Activated CD4-positive, alpha-beta T cell treated with anti-CD3 and anti-CD28 coated beads, Interleukin-2, Interleukin-4, amounts not matched to agents 100 ng/mL and 50 ng/mL, durations not matched to agents 16 hours and 8 hours (primary cell): ENCODE measurements at regions not wholly inside any gene's neighbourhood (a gene's known extent, or its start where the extent isn't known, plus 50 kb on each side); places are given as distances from the start of the nearest gene placed in this dataset.
"Not testable (repeated sequence)": the region's sequence is repeated elsewhere in the genome, so short reads cannot be mapped to it uniquely, and the experiment has no call there.

Experiments used
- DNase-seq: peaks from one replicate; pipeline ENCODE4 v3.0.0-alpha.2; 2020; ENCODE audit warnings: low spot score

- DNase-seq: no peak
These were observed 137.8 kb upstream of the RAB4A start for GRCh38 chr1:229133151-229133550.

- no peak for DNase-seq
These were observed 137.1 kb upstream of the RAB4A start for GRCh38 chr1:229133811-229134210.

- DNase-seq: not testable (repeated sequence)
These were observed 136.3 kb upstream of the RAB4A start for GRCh38 chr1:229134381-229135217.

GRCh38 chr1:229135773-229136172 lies 135.1 kb upstream of the RAB4A start:
- no peak for DNase-seq

- DNase-seq: no peak
These were observed 134.1 kb upstream of the RAB4A start for GRCh38 chr1:229136822-229137221.

- no peak for DNase-seq
These were observed 133.6 kb upstream of the RAB4A start for GRCh38 chr1:229137271-229137670.

GRCh38 chr1:229138058-229138457 lies 132.9 kb upstream of the RAB4A start:
- no peak for DNase-seq

- peak; percentile 30 for DNase-seq
These were observed 131.4 kb upstream of the RAB4A start for GRCh38 chr1:229139331-229140118.

- DNase-seq: no peak
These were observed 130.9 kb upstream of the RAB4A start for GRCh38 chr1:229140119-229140396.

- DNase-seq: no peak
These were observed 129.6 kb upstream of the RAB4A start for GRCh38 chr1:229141271-229141670.

GRCh38 chr1:229141689-229142377 lies 129.1 kb upstream of the RAB4A start:
- no peak for DNase-seq

- DNase-seq: no peak
These were observed 128.4 kb upstream of the RAB4A start for GRCh38 chr1:229142471-229142870.

GRCh38 chr1:229146647-229147046 lies 124.3 kb upstream of the RAB4A start:
- no peak for DNase-seq

- no peak for DNase-seq
These were observed 123.8 kb upstream of the RAB4A start for GRCh38 chr1:229147072-229147471.

GRCh38 chr1:229148041-229148671 lies 122.8 kb upstream of the RAB4A start:
- no peak for DNase-seq

- no peak for DNase-seq
These were observed 122.2 kb upstream of the RAB4A start for GRCh38 chr1:229148743-229149142.

GRCh38 chr1:229149435-229149834 lies 121.5 kb upstream of the RAB4A start:
- DNase-seq: no peak

GRCh38 chr1:229150518-229150917 lies 120.4 kb upstream of the RAB4A start:
- no peak for DNase-seq

- DNase-seq: not testable (repeated sequence)
These were observed 119.5 kb upstream of the RAB4A start for GRCh38 chr1:229151412-229151811.

GRCh38 chr1:229152311-229152710 lies 118.6 kb upstream of the RAB4A start:
- DNase-seq: no peak

- no peak for DNase-seq
These were observed 116.9 kb upstream of the RAB4A start for GRCh38 chr1:229153955-229154548.

- no peak for DNase-seq
These were observed 116.1 kb upstream of the RAB4A start for GRCh38 chr1:229154811-229155210.
